OCI-LY7 (cell line): ENCODE measurements at regions not wholly inside any gene's neighbourhood (a gene's known extent, or its start where the extent isn't known, plus 50 kb on each side); places are given as distances from the start of the nearest gene placed in this dataset.

Experiments used
- BruUV-seq: library from RNA; stranded (reverse); fragments of 400-500 nt; replicated peaks from 2 replicates; lab custom pipeline; 2021; lab: Mats Ljungman, UMichigan
- CTCF ChIA-PET: fragments of 300-600 bp; sonication (Branson Sonifier 250); formaldehyde crosslinking; loops from one replicate; lab custom pipeline; 2022; ENCODE audit warnings: antibody characterized with exemption; ENCODE audit not compliant: unreplicated experiment; lab: Charles Lee
- POLR2A ChIA-PET: fragments of 300-600 bp; sonication (Branson Sonifier 250); formaldehyde crosslinking; loops from one replicate; lab custom pipeline; 2022; ENCODE audit warnings: antibody characterized with exemption; lab: Charles Lee
- DNase-seq: peaks from one replicate; pipeline ENCODE4 v3.0.0-alpha.2; 2015; ENCODE audit warnings: low spot score
- H2AFZ ChIP-seq: fragments of 200-600 bp; sonication (generic), shearing (Covaris generic); 2 replicates; pipeline ENCODE4 v1.6.1; 2014; ENCODE audit warnings: mild to moderate bottlenecking, antibody characterized with exemption, low read length, moderate library complexity
- H3K27ac ChIP-seq: fragments of 200-600 bp; sonication (generic); 2 replicates; pipeline ENCODE4 v1.5.1; 2014; ENCODE audit warnings: mixed run types, low read depth, mild to moderate bottlenecking, moderate library complexity, low read length, inconsistent platforms; ENCODE audit not compliant: poor library complexity, severe bottlenecking
- H3K36me3 ChIP-seq: fragments of 200-600 bp; sonication (generic); 2 replicates; pipeline ENCODE4 v1.6.1; 2014; ENCODE audit warnings: mild to moderate bottlenecking, antibody characterized with exemption, low read length, moderate library complexity, mixed read lengths; ENCODE audit not compliant: insufficient read depth
- H3K4me1 ChIP-seq: fragments of 200-600 bp; sonication (generic); 2 replicates; pipeline ENCODE4 v1.5.1; 2014; ENCODE audit warnings: mild to moderate bottlenecking, low read length; ENCODE audit not compliant: insufficient read depth, poor library complexity, severe bottlenecking
- H3K4me2 ChIP-seq: fragments of 200-600 bp; sonication (generic); 2 replicates; pipeline ENCODE4 v1.6.1; 2014; ENCODE audit warnings: mild to moderate bottlenecking, low read length
- H3K4me3 ChIP-seq: fragments of 200-600 bp; sonication (generic); 2 replicates; pipeline ENCODE4 v1.5.1; 2014; ENCODE audit warnings: mild to moderate bottlenecking, low read depth, low read length; ENCODE audit not compliant: poor library complexity, severe bottlenecking
- H3K79me2 ChIP-seq: fragments of 200-600 bp; sonication (generic); 2 replicates; pipeline ENCODE4 v1.6.1; 2016; ENCODE audit warnings: low read depth, mild to moderate bottlenecking, low read length, moderate library complexity, mixed read lengths; ENCODE audit not compliant: insufficient read depth
- H3K9me2 ChIP-seq: fragments of 200-600 bp; sonication (generic); 2 replicates; pipeline ENCODE4 v1.6.1; 2016; ENCODE audit warnings: mild to moderate bottlenecking, low read length, mixed read lengths; ENCODE audit not compliant: insufficient read depth
- H3K9me3 ChIP-seq: fragments of 200-600 bp; sonication (generic); 2 replicates; pipeline ENCODE4 v1.6.1; 2014; ENCODE audit warnings: mild to moderate bottlenecking, mixed run types, low read length, mixed read lengths
- H4K20me1 ChIP-seq: fragments of 200-600 bp; sonication (generic); 2 replicates; pipeline ENCODE4 v1.6.1; 2014; ENCODE audit warnings: mild to moderate bottlenecking, antibody characterized with exemption, low read length, moderate library complexity, mixed read lengths; ENCODE audit not compliant: insufficient read depth
- CTCF ChIP-seq: fragments of 200-600 bp; sonication (generic); conservative IDR thresholded peaks from 2 replicates; pipeline ENCODE4 v1.5.1; 2014; ENCODE audit warnings: mild to moderate bottlenecking, antibody characterized with exemption, low read length, moderate library complexity, mixed read lengths
- EZH2phosphoT487 ChIP-seq: fragments of 200-600 bp; sonication (generic); IDR thresholded peaks from 2 replicates; pipeline ENCODE4 v1.6.1; 2018; ENCODE audit warnings: low read depth, borderline replicate concordance, mild to moderate bottlenecking, mixed run types, antibody characterized with exemption, low read length, moderate library complexity, mixed read lengths
- intact Hi-C: fragments of 100-400 bp; cut with micrococcal nuclease; formaldehyde crosslinking; loops from one replicate; pipeline ENCODE4 v1.10.0; 2022; ENCODE audit not compliant: unreplicated experiment

GRCh38 chr1:5737081-5737480 is 255.1 kb downstream of the NPHP4 start:
- Histone ChIP-seq H3K4me2 (no peak overlapping the region), H3K9me2 (no peaks in the 10 kb centered on the region), H4K20me1 (no peaks in the 10 kb centered on the region), H3K27ac (no peak overlapping the region), H3K9me3 (no peaks in the 10 kb centered on the region), H3K36me3 (no peaks in the 10 kb centered on the region), H2AFZ (no peak overlapping the region), H3K4me1 (no peaks in the 10 kb centered on the region), H3K4me3 (no peak overlapping the region), H3K79me2 (no peaks in the 10 kb centered on the region)
- TF ChIP-seq CTCF (no peak), EZH2phosphoT487 (no peak)
- ChIA-PET CTCF (no interaction called here), POLR2A (no interaction called here)
- intact Hi-C loops: no loop called here
- BruUV-seq: no TSS peak
- no peak for DNase-seq

- H3K9me3 ChIP-seq: no peaks in the 10 kb centered on the region
- no peaks in the 10 kb centered on the region for H4K20me1 ChIP-seq
- H3K79me2 ChIP-seq: no peaks in the 10 kb centered on the region
- no peak for DNase-seq
- H2AFZ ChIP-seq: no peak overlapping the region
- CTCF ChIA-PET: no interaction called here
- intact Hi-C loops: no loop called here
- TF ChIP-seq EZH2phosphoT487 (no peak), CTCF (no peak)
- BruUV-seq: no TSS peak
- no peaks in the 10 kb centered on the region for H3K4me1 ChIP-seq
- POLR2A ChIA-PET: no interaction called here
- no peaks in the 10 kb centered on the region for H3K36me3 ChIP-seq
- H3K4me3 ChIP-seq: no peak overlapping the region
- no peak overlapping the region for H3K27ac ChIP-seq
- no peaks in the 10 kb centered on the region for H3K9me2 ChIP-seq
- no peak overlapping the region for H3K4me2 ChIP-seq
Measured at GRCh38 chr1:5734996-5735395, 257.2 kb downstream of the NPHP4 start.

- intact Hi-C loops: no loop called here
- TF ChIP-seq EZH2phosphoT487 (no peak), CTCF (no peak)
- DNase-seq: no peak
- Histone ChIP-seq H3K27ac (no peak overlapping the region), H3K79me2 (no peaks in the 10 kb centered on the region), H3K4me1 (no peaks in the 10 kb centered on the region), H3K36me3 (no peaks in the 10 kb centered on the region), H2AFZ (no peak overlapping the region), H3K4me2 (no peak overlapping the region), H3K9me3 (no peaks in the 10 kb centered on the region), H3K9me2 (no peaks in the 10 kb centered on the region), H4K20me1 (no peaks in the 10 kb centered on the region), H3K4me3 (no peak overlapping the region)
- ChIA-PET CTCF (no interaction called here), POLR2A (no interaction called here)
- no TSS peak for BruUV-seq
Measured at GRCh38 chr1:5734414-5734813, 257.8 kb downstream of the NPHP4 start.
